ENCODE measurements at regions not wholly inside any gene's neighbourhood (a gene's known extent, or its start where the extent isn't known, plus 50 kb on each side); places are given as distances from the start of the nearest gene placed in this dataset.

DNA sequence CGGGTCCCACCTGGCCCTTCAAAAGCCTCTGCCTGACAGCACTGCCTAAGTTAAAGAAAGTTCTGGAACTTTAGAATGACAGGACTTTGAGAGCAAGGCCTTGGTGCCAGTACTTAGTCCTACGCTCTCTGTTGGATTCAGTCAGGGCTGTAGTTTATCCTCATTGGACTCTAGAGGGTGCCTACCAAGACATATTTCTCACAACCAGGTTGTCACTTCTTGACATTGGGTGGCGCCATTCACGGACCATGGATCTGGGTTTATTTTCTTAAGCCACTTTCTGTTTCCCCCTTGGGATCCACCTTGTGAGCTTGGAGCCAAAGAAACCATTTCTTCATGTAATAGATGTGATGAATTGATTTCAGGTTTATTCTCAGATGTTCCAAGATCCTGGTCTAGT lies 787.0 kb upstream of the TBX3 start:
- TF ChIP-seq CTCF (IDR thresholded peaks at IDR 0.05) (no peak), POLR2A (IDR thresholded peaks at IDR 0.05) (no peak)
